Suprapubic skin (tissue), 4 donors: ENCODE measurements at regions not wholly inside any gene's neighbourhood (a gene's known extent, or its start where the extent isn't known, plus 50 kb on each side); places are given as distances from the start of the nearest gene placed in this dataset.

Experiments used
- DNase-seq, 2 donors: peaks; one replicate each; pipeline ENCODE4 v3.0.0-alpha.2; 2019; ENCODE audit warnings: low spot score in 2 of 2
- H3K27ac ChIP-seq: fragments of 200-600 bp; sonication (generic); one replicate; pipeline ENCODE4 v1.5.1; 2019
- H3K27me3 ChIP-seq: fragments of 200-600 bp; sonication (generic); one replicate; pipeline ENCODE4 v1.5.1; 2019
- H3K36me3 ChIP-seq: fragments of 200-600 bp; sonication (generic); one replicate; pipeline ENCODE4 v1.5.1; 2019
- H3K4me1 ChIP-seq: fragments of 200-600 bp; sonication (generic); one replicate; pipeline ENCODE4 v1.5.1; 2019
- H3K4me3 ChIP-seq: fragments of 200-600 bp; sonication (generic); one replicate; pipeline ENCODE4 v1.5.1; 2019; ENCODE audit warnings: mild to moderate bottlenecking
- H3K9me3 ChIP-seq: fragments of 200-600 bp; sonication (generic); one replicate; pipeline ENCODE4 v1.5.1; 2019
- EP300 ChIP-seq: sonication (generic); formaldehyde crosslinking; IDR thresholded peaks from one replicate; pipeline ENCODE4 v1.6.1; 2017; ENCODE audit warnings: antibody characterized with exemption
- POLR2A ChIP-seq, 2 donors: fragments of 450-650 bp; IDR thresholded peaks; one replicate each; pipeline ENCODE4 v1.6.1; 2017; ENCODE audit warnings: antibody characterized with exemption in 2 of 2, mild to moderate bottlenecking in 2 of 2, moderate library complexity in 2 of 2
- POLR2AphosphoS5 ChIP-seq, 3 donors: sonication (generic); formaldehyde crosslinking; IDR thresholded peaks; one replicate each; pipeline ENCODE4 v1.6.1; 2017; ENCODE audit warnings: antibody characterized with exemption in 3 of 3
- WGBS: methylation state at CpG from one replicate; pipeline ENCODE4 v1.1.5; 2018; 5-methylcytosine and 5-hydroxymethylcytosine counted together
- TF ChIP-seq, protein P1 (sequence below), 2 donors: fragments of 200-600 bp in 1 of 2; fragments of 450-650 bp in 1 of 2; sonication (generic) in 1 of 2; IDR thresholded peaks; one replicate each; pipeline ENCODE4 v1.5.1; 2016 to 2019; ENCODE audit warnings: antibody characterized with exemption in 2 of 2, mild to moderate bottlenecking in 1 of 2, moderate library complexity in 1 of 2

DNA sequence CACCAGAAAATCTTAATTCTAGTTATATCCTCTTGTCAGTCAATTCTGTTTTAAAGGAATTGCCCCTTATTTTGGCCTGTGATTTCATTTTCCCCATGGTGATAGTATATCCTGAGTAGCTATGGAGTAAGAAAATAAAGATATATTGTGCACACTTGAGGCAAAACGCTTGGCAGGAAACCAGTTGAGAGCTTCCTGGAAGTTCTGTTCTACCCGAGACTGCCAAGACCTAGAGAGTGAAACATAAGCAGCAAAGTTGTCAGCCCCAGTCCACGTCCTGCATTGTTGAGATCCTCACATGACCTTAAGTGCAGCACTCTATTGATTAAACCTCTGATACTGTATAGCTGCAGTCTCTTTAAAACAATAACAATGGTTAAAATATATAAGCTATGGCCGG lies 235.2 kb downstream of the CDC14C start:
- H3K9me3 ChIP-seq: no peaks in the 10 kb centered on the region
- TF ChIP-seq, protein P1, sequence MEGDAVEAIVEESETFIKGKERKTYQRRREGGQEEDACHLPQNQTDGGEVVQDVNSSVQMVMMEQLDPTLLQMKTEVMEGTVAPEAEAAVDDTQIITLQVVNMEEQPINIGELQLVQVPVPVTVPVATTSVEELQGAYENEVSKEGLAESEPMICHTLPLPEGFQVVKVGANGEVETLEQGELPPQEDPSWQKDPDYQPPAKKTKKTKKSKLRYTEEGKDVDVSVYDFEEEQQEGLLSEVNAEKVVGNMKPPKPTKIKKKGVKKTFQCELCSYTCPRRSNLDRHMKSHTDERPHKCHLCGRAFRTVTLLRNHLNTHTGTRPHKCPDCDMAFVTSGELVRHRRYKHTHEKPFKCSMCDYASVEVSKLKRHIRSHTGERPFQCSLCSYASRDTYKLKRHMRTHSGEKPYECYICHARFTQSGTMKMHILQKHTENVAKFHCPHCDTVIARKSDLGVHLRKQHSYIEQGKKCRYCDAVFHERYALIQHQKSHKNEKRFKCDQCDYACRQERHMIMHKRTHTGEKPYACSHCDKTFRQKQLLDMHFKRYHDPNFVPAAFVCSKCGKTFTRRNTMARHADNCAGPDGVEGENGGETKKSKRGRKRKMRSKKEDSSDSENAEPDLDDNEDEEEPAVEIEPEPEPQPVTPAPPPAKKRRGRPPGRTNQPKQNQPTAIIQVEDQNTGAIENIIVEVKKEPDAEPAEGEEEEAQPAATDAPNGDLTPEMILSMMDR (IDR thresholded peaks at IDR 0.05): no peak
- TF ChIP-seq POLR2AphosphoS5 (IDR thresholded peaks at IDR 0.05): no peak
- TF ChIP-seq POLR2A (IDR thresholded peaks at IDR 0.05): no peak
- no peak for TF ChIP-seq EP300
- H3K4me1 ChIP-seq: no peaks in the 10 kb centered on the region
- no peak overlapping the region for H3K4me3 ChIP-seq
- no peak for DNase-seq
- H3K36me3 ChIP-seq: no peaks in the 10 kb centered on the region
- H3K27ac ChIP-seq: no peak overlapping the region
- WGBS: 54% methylated on average over 4 of the region's 4 CpGs
- no peaks in the 10 kb centered on the region for H3K27me3 ChIP-seq

DNA sequence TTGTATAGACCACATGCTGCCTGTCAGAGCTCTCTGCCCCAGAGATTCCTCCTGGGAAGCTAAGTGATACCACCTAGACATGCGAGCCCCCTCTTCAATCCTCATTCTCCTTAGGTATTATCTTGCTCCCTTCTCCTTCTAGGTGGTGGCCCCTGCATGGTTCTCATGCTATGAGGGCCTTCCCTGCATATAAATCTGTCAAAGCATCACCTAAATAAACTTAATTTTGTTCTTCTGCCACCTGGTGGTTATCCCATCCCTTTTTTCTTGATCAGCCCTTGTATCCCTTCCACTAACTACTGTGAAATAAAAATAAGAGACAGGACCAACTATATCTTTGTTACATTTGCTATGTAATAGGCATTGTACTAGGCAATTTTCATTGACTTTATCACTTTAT lies 242.1 kb downstream of the CDC14C start:
- Histone ChIP-seq H3K27ac (no peak overlapping the region), H3K27me3 (no peaks in the 10 kb centered on the region), H3K36me3 (no peaks in the 10 kb centered on the region), H3K4me3 (no peak overlapping the region), H3K9me3 (no peaks in the 10 kb centered on the region), H3K4me1 (no peaks in the 10 kb centered on the region)
- DNase-seq: no peak
- TF ChIP-seq POLR2A (IDR thresholded peaks at IDR 0.05) (no peak), EP300 (no peak), POLR2AphosphoS5 (IDR thresholded peaks at IDR 0.05) (no peak)
- TF ChIP-seq, protein P1 (IDR thresholded peaks at IDR 0.05): no peak
- 75% methylated on average over 1 of the region's 1 CpG for WGBS

GRCh38 chr7:49172639-49173038 lies 248.3 kb downstream of the CDC14C start:
- H3K27ac ChIP-seq: no peak overlapping the region
- WGBS: 96% methylated on average over 1 of the region's 1 CpG
- TF ChIP-seq EP300: no peak
- TF ChIP-seq, protein P1 (IDR thresholded peaks at IDR 0.05): no peak
- no peak for TF ChIP-seq POLR2A (IDR thresholded peaks at IDR 0.05)
- no peak for TF ChIP-seq POLR2AphosphoS5 (IDR thresholded peaks at IDR 0.05)

DNA sequence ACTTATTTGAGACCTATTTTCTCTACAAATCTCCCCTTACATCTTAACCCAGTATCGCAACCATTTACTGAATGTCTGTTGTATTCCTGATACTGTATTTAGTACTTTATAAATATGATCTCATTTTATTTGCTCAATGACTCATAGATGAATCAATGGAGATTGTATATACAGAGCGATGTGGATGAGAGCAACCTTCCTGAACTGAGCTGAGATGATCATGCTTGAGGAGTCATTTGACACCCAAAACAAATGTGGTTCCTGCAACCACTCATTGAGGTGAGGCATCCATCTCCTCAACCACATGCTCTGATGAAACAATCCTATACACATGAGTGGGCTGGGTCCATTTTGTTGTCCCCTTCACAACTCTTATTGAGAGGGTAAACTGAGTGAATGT lies 250.0 kb downstream of the CDC14C start:
- H3K27me3 ChIP-seq: no peaks in the 10 kb centered on the region
- H3K9me3 ChIP-seq: no peaks in the 10 kb centered on the region
- TF ChIP-seq EP300 (no peak), POLR2AphosphoS5 (IDR thresholded peaks at IDR 0.05) (no peak), POLR2A (IDR thresholded peaks at IDR 0.05) (no peak)
- TF ChIP-seq, protein P1 (IDR thresholded peaks at IDR 0.05): no peak
- H3K36me3 ChIP-seq: no peaks in the 10 kb centered on the region
- H3K4me3 ChIP-seq: no peak overlapping the region
- DNase-seq: no peak
- H3K4me1 ChIP-seq: no peaks in the 10 kb centered on the region
- no peak overlapping the region for H3K27ac ChIP-seq
- WGBS: 85% methylated on average over 2 of the region's 2 CpGs

More at GRCh38 chr7:49172639-49173038, 248.3 kb downstream of the CDC14C start:
- Histone ChIP-seq H3K36me3 (no peaks in the 10 kb centered on the region), H3K27me3 (no peaks in the 10 kb centered on the region), H3K4me3 (no peak overlapping the region), H3K9me3 (no peaks in the 10 kb centered on the region), H3K4me1 (no peaks in the 10 kb centered on the region)
- DNase-seq: no peak

DNA sequence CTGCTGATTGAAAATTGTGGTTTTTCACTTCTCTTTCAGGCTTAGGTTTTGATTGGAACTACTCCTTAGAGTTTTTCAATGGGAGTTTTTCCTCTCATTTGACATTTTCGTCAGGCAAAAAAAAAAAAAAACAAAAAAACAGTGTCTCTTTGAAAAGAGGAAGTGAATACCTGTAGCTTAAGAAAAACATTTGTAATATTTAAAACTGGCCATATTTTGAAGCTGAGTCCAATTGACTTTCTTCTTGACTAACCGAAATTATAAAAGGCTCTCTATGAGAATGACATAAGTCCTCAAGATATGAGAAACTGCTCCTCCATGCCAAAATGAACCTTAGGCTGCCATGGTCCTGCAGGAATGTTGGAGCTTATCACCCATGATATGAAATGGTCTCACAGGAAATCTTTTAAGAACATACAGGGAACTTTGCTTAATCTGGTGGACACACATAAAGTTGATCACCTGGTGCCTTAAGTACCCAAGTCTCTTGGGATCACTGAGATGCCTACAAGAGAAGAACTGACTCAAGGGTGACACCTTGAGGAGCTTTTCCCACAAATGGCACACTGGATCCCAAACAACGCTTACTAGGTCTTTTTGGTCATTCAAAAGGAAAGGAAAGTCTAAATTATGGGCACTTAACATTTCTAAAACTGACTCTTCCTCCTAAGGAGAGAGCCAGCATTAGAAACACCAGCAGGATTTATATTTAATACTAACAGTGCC lies 263.4 kb downstream of the CDC14C start:
- no peaks in the 10 kb centered on the region for H3K9me3 ChIP-seq
- DNase-seq: no peak
- no peaks in the 10 kb centered on the region for H3K27me3 ChIP-seq
- 81% methylated on average over 3 of the region's 3 CpGs for WGBS
- H3K4me3 ChIP-seq: no peak overlapping the region
- no peaks in the 10 kb centered on the region for H3K4me1 ChIP-seq
- no peak for TF ChIP-seq POLR2A (IDR thresholded peaks at IDR 0.05)
- TF ChIP-seq EP300: no peak
- TF ChIP-seq POLR2AphosphoS5 (IDR thresholded peaks at IDR 0.05): no peak
- TF ChIP-seq, protein P1 (IDR thresholded peaks at IDR 0.05): no peak
- H3K27ac ChIP-seq: no peak overlapping the region
- H3K36me3 ChIP-seq: no peaks in the 10 kb centered on the region
